ENCODE measurements at regions not wholly inside any gene's neighbourhood (a gene's known extent, or its start where the extent isn't known, plus 50 kb on each side); places are given as distances from the start of the nearest gene placed in this dataset.

- no peak overlapping the region for H3K4me3 ChIP-seq (ENCODE audit: low read depth, low read length)
- H3K27me3 ChIP-seq (ENCODE audit: insufficient read depth, low read depth, severe bottlenecking), result no peaks in the 10 kb centered on the region
- no peak overlapping the region for H3K27ac ChIP-seq
- DNase-seq, result no peak
- no peak for TF ChIP-seq CTCF (IDR thresholded peaks at IDR 0.05; ENCODE audit: low read depth, low read length)
- no peaks in the 10 kb centered on the region for H3K36me3 ChIP-seq
- H3K9me3 ChIP-seq (ENCODE audit: severe bottlenecking), result no peaks in the 10 kb centered on the region
These were observed 472.6 kb upstream of the NECTIN3 start for GRCh38 chr3:110598847-110599490.

GRCh38 chr3:110608566-110608965, 463.1 kb upstream of the NECTIN3 start:
- Histone ChIP-seq H3K36me3 (no peaks in the 10 kb centered on the region), H3K4me3 (ENCODE audit: low read depth, low read length) (no peak overlapping the region), H3K27me3 (ENCODE audit: insufficient read depth, low read depth, severe bottlenecking) (no peaks in the 10 kb centered on the region), H3K27ac (no peak overlapping the region), H3K9me3 (ENCODE audit: severe bottlenecking) (no peaks in the 10 kb centered on the region)
- DNase-seq, result no peak
- TF ChIP-seq CTCF (IDR thresholded peaks at IDR 0.05; ENCODE audit: low read depth, low read length), result no peak

GRCh38 chr3:110612045-110612444, 459.6 kb upstream of the NECTIN3 start:
- Histone ChIP-seq H3K9me3 (ENCODE audit: severe bottlenecking) (no peaks in the 10 kb centered on the region), H3K27me3 (ENCODE audit: insufficient read depth, low read depth, severe bottlenecking) (no peaks in the 10 kb centered on the region), H3K27ac (no peak overlapping the region), H3K36me3 (no peaks in the 10 kb centered on the region), H3K4me3 (ENCODE audit: low read depth, low read length) (no peak overlapping the region)
- DNase-seq, result no peak
- TF ChIP-seq CTCF (IDR thresholded peaks at IDR 0.05; ENCODE audit: low read depth, low read length), result no peak

GRCh38 chr3:110614186-110614585, 457.4 kb upstream of the NECTIN3 start:
- H3K4me3 ChIP-seq (ENCODE audit: low read depth, low read length), result no peak overlapping the region
- DNase-seq, result no peak
- no peak overlapping the region for H3K27ac ChIP-seq
- H3K9me3 ChIP-seq (ENCODE audit: severe bottlenecking), result no peaks in the 10 kb centered on the region
- no peaks in the 10 kb centered on the region for H3K36me3 ChIP-seq
- TF ChIP-seq CTCF (IDR thresholded peaks at IDR 0.05; ENCODE audit: low read depth, low read length), result no peak
- no peaks in the 10 kb centered on the region for H3K27me3 ChIP-seq (ENCODE audit: insufficient read depth, low read depth, severe bottlenecking)

GRCh38 chr3:110615454-110615853, 456.2 kb upstream of the NECTIN3 start:
- no peak overlapping the region for H3K4me3 ChIP-seq (ENCODE audit: low read depth, low read length)
- H3K9me3 ChIP-seq (ENCODE audit: severe bottlenecking), result no peaks in the 10 kb centered on the region
- no peaks in the 10 kb centered on the region for H3K36me3 ChIP-seq
- no peak for DNase-seq
- H3K27ac ChIP-seq, result no peak overlapping the region
- TF ChIP-seq CTCF (IDR thresholded peaks at IDR 0.05; ENCODE audit: low read depth, low read length), result no peak
- no peaks in the 10 kb centered on the region for H3K27me3 ChIP-seq (ENCODE audit: insufficient read depth, low read depth, severe bottlenecking)

Data from WERI-Rb-1 (cell line).